GM12878 (cell line): ENCODE measurements at regions not wholly inside any gene's neighbourhood (a gene's known extent, or its start where the extent isn't known, plus 50 kb on each side); places are given as distances from the start of the nearest gene placed in this dataset.

ENCODE experiments used
- CTCF ChIP-seq, 3 experiments: IDR thresholded peaks in 2 of 3; conservative IDR thresholded peaks in 1 of 3; 2 replicates each; pipeline ENCODE4 v1.5.1; 2011; ENCODE audit warnings: low read depth in 3 of 3, low read length in 3 of 3, mild to moderate bottlenecking in 3 of 3, control low read depth in 2 of 3, moderate library complexity in 2 of 3, inconsistent platforms in 1 of 3, mixed read lengths in 1 of 3; ENCODE audit not compliant: control insufficient read depth in 2 of 3, insufficient read depth in 1 of 3; ENCODE audit errors: extremely low read depth in 1 of 3
- PAX5 ChIP-seq: IDR thresholded peaks from 2 replicates; pipeline ENCODE4 v1.6.1; 2011; ENCODE audit warnings: low read depth, low read length, borderline replicate concordance
- POLR2A ChIP-seq: IDR thresholded peaks from 2 replicates; pipeline ENCODE4 v1.6.1; 2011; ENCODE audit warnings: low read depth, mild to moderate bottlenecking, low read length
- SMC3 ChIP-seq: IDR thresholded peaks from 2 replicates; pipeline ENCODE4 v1.6.1; 2011; ENCODE audit warnings: low read length, improper control_type of control experiment, borderline replicate concordance
- YBX1 ChIP-seq: fragments of 450-650 bp; IDR thresholded peaks from 2 replicates; pipeline ENCODE4 v1.6.1; 2016; ENCODE audit warnings: antibody characterized with exemption
- ZNF274 ChIP-seq: IDR thresholded peaks from one replicate; pipeline ENCODE4 v1.8.0; 2011; ENCODE audit not compliant: insufficient read length, insufficient read depth

GRCh38 chr6:126232671-126233070 lies 107.2 kb upstream of the CENPW start:
- no peak for TF ChIP-seq YBX1
- TF ChIP-seq ZNF274: no peak
- TF ChIP-seq SMC3: no peak
- TF ChIP-seq CTCF (IDR thresholded peaks at IDR 0.05 in 2 of 3, conservative IDR thresholded peaks at IDR 0.05 in 1 of 3; ENCODE audit: control insufficient read depth in 2 of 3, extremely low read depth in 1 of 3, insufficient read depth in 1 of 3, low read depth in 3 of 3, low read length in 3 of 3): no peak
- TF ChIP-seq PAX5: no peak
- TF ChIP-seq POLR2A: no peak
